Neural cell (in vitro differentiated cells): ENCODE measurements at regions not wholly inside any gene's neighbourhood (a gene's known extent, or its start where the extent isn't known, plus 50 kb on each side); places are given as distances from the start of the nearest gene placed in this dataset.

ENCODE experiments used
- H2AFZ ChIP-seq: fragments of 200-600, 300-800 bp; sonication (generic), shearing (Covaris generic); 2 replicates; pipeline ENCODE4 v1.6.0; 2014; ENCODE audit warnings: low read depth, mild to moderate bottlenecking, antibody characterized with exemption, low read length, moderate library complexity
- H3F3A ChIP-seq: fragments of 200-600 bp; shearing (Covaris generic); 2 replicates; pipeline ENCODE4 v1.6.1; 2016; ENCODE audit warnings: mild to moderate bottlenecking, moderate library complexity, mixed read lengths, antibody characterized with exemption, low read length; ENCODE audit not compliant: insufficient read depth, poor library complexity, severe bottlenecking
- H3K27ac ChIP-seq: fragments of 200-600, 300-800 bp; sonication (generic), shearing (Covaris generic); 2 replicates; pipeline ENCODE4 v1.5.1; 2014; ENCODE audit warnings: mild to moderate bottlenecking, low read length, moderate library complexity
- H3K27me3 ChIP-seq: fragments of 300-800, 200-600 bp; sonication (generic), shearing (Covaris generic); 2 replicates; pipeline ENCODE4 v1.6.0; 2014; ENCODE audit warnings: mild to moderate bottlenecking, low read depth, low read length, moderate library complexity; ENCODE audit not compliant: insufficient read depth
- H3K36me3 ChIP-seq: fragments of 300-800, 200-600 bp; sonication (generic), shearing (Covaris generic); 2 replicates; pipeline ENCODE4 v1.5.1; 2014; ENCODE audit warnings: mild to moderate bottlenecking, antibody characterized with exemption, low read length, moderate library complexity; ENCODE audit not compliant: insufficient read depth
- H3K4me2 ChIP-seq: fragments of 300-800, 200-600 bp; sonication (generic), shearing (Covaris generic); 2 replicates; pipeline ENCODE4 v1.6.0; 2014; ENCODE audit warnings: mild to moderate bottlenecking, low read length
- H3K4me3 ChIP-seq: fragments of 300-800, 200-600 bp; sonication (generic), shearing (Covaris generic); 2 replicates; pipeline ENCODE4 v1.5.1; 2014; ENCODE audit warnings: mild to moderate bottlenecking, low read length, moderate library complexity
- H3K79me2 ChIP-seq: fragments of 200-600 bp; shearing (Covaris generic); replicated peaks from 2 replicates; pipeline ENCODE4 v1.6.0; 2014; ENCODE audit warnings: mild to moderate bottlenecking, low read length, moderate library complexity; ENCODE audit not compliant: insufficient read depth
- H3K9ac ChIP-seq: fragments of 300-800, 200-600 bp; sonication (generic), shearing (Covaris generic); 2 replicates; pipeline ENCODE4 v1.6.1; 2016; ENCODE audit warnings: mild to moderate bottlenecking, low read length, mixed read lengths
- H3K9me2 ChIP-seq: fragments of 200-600 bp; shearing (Covaris generic); 2 replicates; pipeline ENCODE4 v1.6.1; 2016; ENCODE audit warnings: mild to moderate bottlenecking, low read length, mixed read lengths; ENCODE audit not compliant: insufficient read depth
- H3K9me3 ChIP-seq: fragments of 200-600, 300-800 bp; sonication (generic), shearing (Covaris generic); 2 replicates; pipeline ENCODE4 v1.6.1; 2016; ENCODE audit warnings: mild to moderate bottlenecking, mixed run types, low read length, moderate library complexity, mixed read lengths
- H4K20me1 ChIP-seq: fragments of 200-600 bp; shearing (Covaris generic); 2 replicates; pipeline ENCODE4 v1.6.1; 2016; ENCODE audit warnings: mild to moderate bottlenecking, mixed run types; ENCODE audit not compliant: insufficient read depth
- EP300 ChIP-seq: fragments of 450-650 bp; conservative IDR thresholded peaks from 2 replicates; pipeline ENCODE4 v1.6.1; 2014; ENCODE audit warnings: antibody characterized with exemption, mild to moderate bottlenecking, moderate library complexity; ENCODE audit not compliant: poor library complexity, severe bottlenecking
- EZH2 ChIP-seq: fragments of 200-600, 300-800 bp; shearing (Covaris generic), sonication (generic); IDR thresholded peaks from 2 replicates; pipeline ENCODE4 v1.6.1; 2014; ENCODE audit warnings: antibody characterized with exemption, low read length, borderline replicate concordance, mild to moderate bottlenecking; ENCODE audit not compliant: insufficient read depth, poor library complexity, severe bottlenecking
- MXI1 ChIP-seq: fragments of 450-650 bp; conservative IDR thresholded peaks from 2 replicates; pipeline ENCODE4 v1.6.1; 2014; ENCODE audit warnings: antibody characterized with exemption, mild to moderate bottlenecking; ENCODE audit not compliant: poor library complexity, severe bottlenecking
- POLR2AphosphoS5 ChIP-seq: IDR thresholded peaks from 2 replicates; pipeline ENCODE4 v1.6.1; 2012
- RAD21 ChIP-seq: fragments of 450-650 bp; conservative IDR thresholded peaks from 2 replicates; pipeline ENCODE4 v1.6.1; 2014; ENCODE audit warnings: antibody characterized with exemption, mild to moderate bottlenecking, moderate library complexity
- SMC3 ChIP-seq: fragments of 450-650 bp; conservative IDR thresholded peaks from 2 replicates; pipeline ENCODE4 v1.6.1; 2014; ENCODE audit warnings: antibody characterized with exemption, mild to moderate bottlenecking, moderate library complexity; ENCODE audit not compliant: poor library complexity
- TAF1 ChIP-seq: IDR thresholded peaks from 2 replicates; pipeline ENCODE4 v1.6.1; 2012; ENCODE audit warnings: low read depth
- TF ChIP-seq, protein P1 (sequence below): fragments of 450-650 bp; IDR thresholded peaks from 2 replicates; pipeline ENCODE4 v1.5.1; 2014; ENCODE audit warnings: antibody characterized with exemption, mild to moderate bottlenecking, moderate library complexity; ENCODE audit not compliant: poor library complexity, severe bottlenecking
- TF ChIP-seq, protein P2 (sequence below): IDR thresholded peaks from 2 replicates; pipeline ENCODE4 v1.6.1; 2012; ENCODE audit warnings: borderline replicate concordance

GRCh38 chr18:70462078-70462439 is 173.2 kb downstream of the SOCS6 start:
- H3K4me2 ChIP-seq: no peak overlapping the region
- no peaks in the 10 kb centered on the region for H3K79me2 ChIP-seq
- no peak overlapping the region for H3K9ac ChIP-seq
- no peaks in the 10 kb centered on the region for H3F3A ChIP-seq
- H3K9me3 ChIP-seq: no peaks in the 10 kb centered on the region
- H3K36me3 ChIP-seq: no peaks in the 10 kb centered on the region
- no peak overlapping the region for H3K27ac ChIP-seq
- no peaks in the 10 kb centered on the region for H3K27me3 ChIP-seq
- no peak overlapping the region for H3K4me3 ChIP-seq
- H3K9me2 ChIP-seq: no peaks in the 10 kb centered on the region
- H4K20me1 ChIP-seq: no peaks in the 10 kb centered on the region
- no peak overlapping the region for H2AFZ ChIP-seq
- no peak for TF ChIP-seq MXI1
- TF ChIP-seq TAF1: no peak
- TF ChIP-seq RAD21: no peak
- TF ChIP-seq, protein P1, sequence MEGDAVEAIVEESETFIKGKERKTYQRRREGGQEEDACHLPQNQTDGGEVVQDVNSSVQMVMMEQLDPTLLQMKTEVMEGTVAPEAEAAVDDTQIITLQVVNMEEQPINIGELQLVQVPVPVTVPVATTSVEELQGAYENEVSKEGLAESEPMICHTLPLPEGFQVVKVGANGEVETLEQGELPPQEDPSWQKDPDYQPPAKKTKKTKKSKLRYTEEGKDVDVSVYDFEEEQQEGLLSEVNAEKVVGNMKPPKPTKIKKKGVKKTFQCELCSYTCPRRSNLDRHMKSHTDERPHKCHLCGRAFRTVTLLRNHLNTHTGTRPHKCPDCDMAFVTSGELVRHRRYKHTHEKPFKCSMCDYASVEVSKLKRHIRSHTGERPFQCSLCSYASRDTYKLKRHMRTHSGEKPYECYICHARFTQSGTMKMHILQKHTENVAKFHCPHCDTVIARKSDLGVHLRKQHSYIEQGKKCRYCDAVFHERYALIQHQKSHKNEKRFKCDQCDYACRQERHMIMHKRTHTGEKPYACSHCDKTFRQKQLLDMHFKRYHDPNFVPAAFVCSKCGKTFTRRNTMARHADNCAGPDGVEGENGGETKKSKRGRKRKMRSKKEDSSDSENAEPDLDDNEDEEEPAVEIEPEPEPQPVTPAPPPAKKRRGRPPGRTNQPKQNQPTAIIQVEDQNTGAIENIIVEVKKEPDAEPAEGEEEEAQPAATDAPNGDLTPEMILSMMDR: no peak
- TF ChIP-seq, protein P2, sequence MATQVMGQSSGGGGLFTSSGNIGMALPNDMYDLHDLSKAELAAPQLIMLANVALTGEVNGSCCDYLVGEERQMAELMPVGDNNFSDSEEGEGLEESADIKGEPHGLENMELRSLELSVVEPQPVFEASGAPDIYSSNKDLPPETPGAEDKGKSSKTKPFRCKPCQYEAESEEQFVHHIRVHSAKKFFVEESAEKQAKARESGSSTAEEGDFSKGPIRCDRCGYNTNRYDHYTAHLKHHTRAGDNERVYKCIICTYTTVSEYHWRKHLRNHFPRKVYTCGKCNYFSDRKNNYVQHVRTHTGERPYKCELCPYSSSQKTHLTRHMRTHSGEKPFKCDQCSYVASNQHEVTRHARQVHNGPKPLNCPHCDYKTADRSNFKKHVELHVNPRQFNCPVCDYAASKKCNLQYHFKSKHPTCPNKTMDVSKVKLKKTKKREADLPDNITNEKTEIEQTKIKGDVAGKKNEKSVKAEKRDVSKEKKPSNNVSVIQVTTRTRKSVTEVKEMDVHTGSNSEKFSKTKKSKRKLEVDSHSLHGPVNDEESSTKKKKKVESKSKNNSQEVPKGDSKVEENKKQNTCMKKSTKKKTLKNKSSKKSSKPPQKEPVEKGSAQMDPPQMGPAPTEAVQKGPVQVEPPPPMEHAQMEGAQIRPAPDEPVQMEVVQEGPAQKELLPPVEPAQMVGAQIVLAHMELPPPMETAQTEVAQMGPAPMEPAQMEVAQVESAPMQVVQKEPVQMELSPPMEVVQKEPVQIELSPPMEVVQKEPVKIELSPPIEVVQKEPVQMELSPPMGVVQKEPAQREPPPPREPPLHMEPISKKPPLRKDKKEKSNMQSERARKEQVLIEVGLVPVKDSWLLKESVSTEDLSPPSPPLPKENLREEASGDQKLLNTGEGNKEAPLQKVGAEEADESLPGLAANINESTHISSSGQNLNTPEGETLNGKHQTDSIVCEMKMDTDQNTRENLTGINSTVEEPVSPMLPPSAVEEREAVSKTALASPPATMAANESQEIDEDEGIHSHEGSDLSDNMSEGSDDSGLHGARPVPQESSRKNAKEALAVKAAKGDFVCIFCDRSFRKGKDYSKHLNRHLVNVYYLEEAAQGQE: no peak
- TF ChIP-seq POLR2AphosphoS5: no peak

DNA sequence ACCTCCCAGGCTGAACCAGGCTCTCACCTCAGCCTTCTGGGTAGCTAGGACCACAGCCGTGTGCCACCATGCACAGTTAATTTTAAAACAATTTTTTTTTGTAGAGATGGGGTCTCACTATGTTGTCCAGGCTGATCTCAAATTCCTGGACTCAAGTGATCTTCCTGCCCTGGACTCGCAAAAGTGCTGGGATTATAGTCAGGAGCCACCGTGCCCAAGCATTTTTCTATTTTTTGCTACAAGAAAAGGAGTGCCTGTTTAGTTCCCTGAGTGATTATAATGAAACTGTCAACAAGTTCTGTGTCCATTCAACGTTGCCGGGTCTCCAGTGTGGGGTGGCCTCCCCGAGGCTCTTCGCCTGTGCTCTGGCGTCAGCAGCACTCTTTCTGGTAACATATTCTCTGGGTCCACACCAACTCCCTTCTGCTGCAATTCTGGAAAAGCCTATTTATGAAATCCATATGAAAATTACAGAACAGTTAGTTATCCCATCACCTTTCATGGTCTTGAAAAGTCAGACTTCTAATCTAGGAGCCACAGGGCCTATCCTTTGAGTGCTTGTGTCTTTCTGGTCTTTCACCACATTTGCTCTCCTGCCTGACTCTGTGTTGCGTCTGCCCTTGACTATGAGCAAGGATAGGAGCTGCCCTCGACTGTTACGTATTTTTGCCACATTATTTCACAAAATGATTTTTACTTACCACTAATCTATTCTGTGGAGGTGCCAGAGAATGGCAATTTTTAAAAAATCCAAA is 172.7 kb downstream of the SOCS6 start:
- H3K27me3 ChIP-seq: no peaks in the 10 kb centered on the region
- H3K4me3 ChIP-seq: no peak overlapping the region
- no peaks in the 10 kb centered on the region for H3K36me3 ChIP-seq
- H4K20me1 ChIP-seq: no peaks in the 10 kb centered on the region
- H3K4me2 ChIP-seq: no peak overlapping the region
- no peak overlapping the region for H2AFZ ChIP-seq
- H3K9ac ChIP-seq: no peak overlapping the region
- no peaks in the 10 kb centered on the region for H3K9me2 ChIP-seq
- no peaks in the 10 kb centered on the region for H3F3A ChIP-seq
- H3K27ac ChIP-seq: no peak overlapping the region
- H3K9me3 ChIP-seq: no peaks in the 10 kb centered on the region
- no peak for TF ChIP-seq RAD21
- TF ChIP-seq, protein P2: no peak
- no peak for TF ChIP-seq SMC3
- TF ChIP-seq, protein P1: no peak
- TF ChIP-seq POLR2AphosphoS5: no peak
- no peak for TF ChIP-seq EP300
- no peak for TF ChIP-seq EZH2
- no peak for TF ChIP-seq TAF1
- TF ChIP-seq MXI1: no peak
- H3K79me2 ChIP-seq: no peaks in the 10 kb centered on the region
